Neural cell (in vitro differentiated cells): ENCODE measurements at regions not wholly inside any gene's neighbourhood (a gene's known extent, or its start where the extent isn't known, plus 50 kb on each side); places are given as distances from the start of the nearest gene placed in this dataset.

Experiments
- H2AFZ ChIP-seq: fragments of 200-600, 300-800 bp; sonication (generic), shearing (Covaris generic); 2 replicates; pipeline ENCODE4 v1.6.0; 2014; ENCODE audit warnings: low read depth, mild to moderate bottlenecking, antibody characterized with exemption, low read length, moderate library complexity
- H3F3A ChIP-seq: fragments of 200-600 bp; shearing (Covaris generic); 2 replicates; pipeline ENCODE4 v1.6.1; 2016; ENCODE audit warnings: mild to moderate bottlenecking, moderate library complexity, mixed read lengths, antibody characterized with exemption, low read length; ENCODE audit not compliant: insufficient read depth, poor library complexity, severe bottlenecking
- H3K27ac ChIP-seq: fragments of 200-600, 300-800 bp; sonication (generic), shearing (Covaris generic); 2 replicates; pipeline ENCODE4 v1.5.1; 2014; ENCODE audit warnings: mild to moderate bottlenecking, low read length, moderate library complexity
- H3K27me3 ChIP-seq: fragments of 300-800, 200-600 bp; sonication (generic), shearing (Covaris generic); 2 replicates; pipeline ENCODE4 v1.6.0; 2014; ENCODE audit warnings: mild to moderate bottlenecking, low read depth, low read length, moderate library complexity; ENCODE audit not compliant: insufficient read depth
- H3K36me3 ChIP-seq: fragments of 300-800, 200-600 bp; sonication (generic), shearing (Covaris generic); 2 replicates; pipeline ENCODE4 v1.5.1; 2014; ENCODE audit warnings: mild to moderate bottlenecking, antibody characterized with exemption, low read length, moderate library complexity; ENCODE audit not compliant: insufficient read depth
- H3K4me2 ChIP-seq: fragments of 300-800, 200-600 bp; sonication (generic), shearing (Covaris generic); 2 replicates; pipeline ENCODE4 v1.6.0; 2014; ENCODE audit warnings: mild to moderate bottlenecking, low read length
- H3K4me3 ChIP-seq: fragments of 300-800, 200-600 bp; sonication (generic), shearing (Covaris generic); 2 replicates; pipeline ENCODE4 v1.5.1; 2014; ENCODE audit warnings: mild to moderate bottlenecking, low read length, moderate library complexity
- H3K79me2 ChIP-seq: fragments of 200-600 bp; shearing (Covaris generic); replicated peaks from 2 replicates; pipeline ENCODE4 v1.6.0; 2014; ENCODE audit warnings: mild to moderate bottlenecking, low read length, moderate library complexity; ENCODE audit not compliant: insufficient read depth
- H3K9ac ChIP-seq: fragments of 300-800, 200-600 bp; sonication (generic), shearing (Covaris generic); 2 replicates; pipeline ENCODE4 v1.6.1; 2016; ENCODE audit warnings: mild to moderate bottlenecking, low read length, mixed read lengths
- H3K9me2 ChIP-seq: fragments of 200-600 bp; shearing (Covaris generic); 2 replicates; pipeline ENCODE4 v1.6.1; 2016; ENCODE audit warnings: mild to moderate bottlenecking, low read length, mixed read lengths; ENCODE audit not compliant: insufficient read depth
- H3K9me3 ChIP-seq: fragments of 200-600, 300-800 bp; sonication (generic), shearing (Covaris generic); 2 replicates; pipeline ENCODE4 v1.6.1; 2016; ENCODE audit warnings: mild to moderate bottlenecking, mixed run types, low read length, moderate library complexity, mixed read lengths
- H4K20me1 ChIP-seq: fragments of 200-600 bp; shearing (Covaris generic); 2 replicates; pipeline ENCODE4 v1.6.1; 2016; ENCODE audit warnings: mild to moderate bottlenecking, mixed run types; ENCODE audit not compliant: insufficient read depth
- CTCF ChIP-seq: fragments of 450-650 bp; IDR thresholded peaks from 2 replicates; pipeline ENCODE4 v1.5.1; 2014; ENCODE audit warnings: antibody characterized with exemption, mild to moderate bottlenecking, moderate library complexity; ENCODE audit not compliant: poor library complexity, severe bottlenecking
- EP300 ChIP-seq: fragments of 450-650 bp; conservative IDR thresholded peaks from 2 replicates; pipeline ENCODE4 v1.6.1; 2014; ENCODE audit warnings: antibody characterized with exemption, mild to moderate bottlenecking, moderate library complexity; ENCODE audit not compliant: poor library complexity, severe bottlenecking
- EZH2 ChIP-seq: fragments of 200-600, 300-800 bp; shearing (Covaris generic), sonication (generic); IDR thresholded peaks from 2 replicates; pipeline ENCODE4 v1.6.1; 2014; ENCODE audit warnings: antibody characterized with exemption, low read length, borderline replicate concordance, mild to moderate bottlenecking; ENCODE audit not compliant: insufficient read depth, poor library complexity, severe bottlenecking
- MXI1 ChIP-seq: fragments of 450-650 bp; conservative IDR thresholded peaks from 2 replicates; pipeline ENCODE4 v1.6.1; 2014; ENCODE audit warnings: antibody characterized with exemption, mild to moderate bottlenecking; ENCODE audit not compliant: poor library complexity, severe bottlenecking
- POLR2AphosphoS5 ChIP-seq: IDR thresholded peaks from 2 replicates; pipeline ENCODE4 v1.6.1; 2012
- RAD21 ChIP-seq: fragments of 450-650 bp; conservative IDR thresholded peaks from 2 replicates; pipeline ENCODE4 v1.6.1; 2014; ENCODE audit warnings: antibody characterized with exemption, mild to moderate bottlenecking, moderate library complexity
- REST ChIP-seq: IDR thresholded peaks from 2 replicates; pipeline ENCODE4 v1.6.1; 2012; ENCODE audit warnings: borderline replicate concordance
- SMC3 ChIP-seq: fragments of 450-650 bp; conservative IDR thresholded peaks from 2 replicates; pipeline ENCODE4 v1.6.1; 2014; ENCODE audit warnings: antibody characterized with exemption, mild to moderate bottlenecking, moderate library complexity; ENCODE audit not compliant: poor library complexity
- TAF1 ChIP-seq: IDR thresholded peaks from 2 replicates; pipeline ENCODE4 v1.6.1; 2012; ENCODE audit warnings: low read depth

- H3K9me3 ChIP-seq = no peaks in the 10 kb centered on the region
- H3K9ac ChIP-seq = no peak overlapping the region
- TF ChIP-seq TAF1 (no peak), EZH2 (no peak), CTCF (no peak), EP300 (no peak), SMC3 (no peak), REST (no peak), RAD21 (no peak), MXI1 (no peak), POLR2AphosphoS5 (no peak)
- H3K36me3 ChIP-seq = no peaks in the 10 kb centered on the region
- H3F3A ChIP-seq = no peaks in the 10 kb centered on the region
- H4K20me1 ChIP-seq = no peaks in the 10 kb centered on the region
- H3K79me2 ChIP-seq = no peaks in the 10 kb centered on the region
- no peaks in the 10 kb centered on the region for H3K9me2 ChIP-seq
- no peaks in the 10 kb centered on the region for H3K27me3 ChIP-seq
- H2AFZ ChIP-seq = no peak overlapping the region
- H3K27ac ChIP-seq = no peak overlapping the region
- H3K4me2 ChIP-seq = no peak overlapping the region
- H3K4me3 ChIP-seq = no peak overlapping the region
Measured at GRCh38 chr6:81894788-81895271, 142.3 kb upstream of the TENT5A start.

- H3K36me3 ChIP-seq = no peaks in the 10 kb centered on the region
- H3K4me3 ChIP-seq = no peak overlapping the region
- H3K9me2 ChIP-seq = no peaks in the 10 kb centered on the region
- TF ChIP-seq POLR2AphosphoS5 (no peak), REST (no peak), EZH2 (no peak), MXI1 (no peak), SMC3 (no peak), RAD21 (no peak), TAF1 (no peak), CTCF (no peak), EP300 (no peak)
- H3F3A ChIP-seq = no peaks in the 10 kb centered on the region
- no peak overlapping the region for H2AFZ ChIP-seq
- H3K27me3 ChIP-seq = no peaks in the 10 kb centered on the region
- no peak overlapping the region for H3K9ac ChIP-seq
- no peaks in the 10 kb centered on the region for H3K79me2 ChIP-seq
- no peak overlapping the region for H3K27ac ChIP-seq
- no peak overlapping the region for H3K4me2 ChIP-seq
- H3K9me3 ChIP-seq = no peaks in the 10 kb centered on the region
- H4K20me1 ChIP-seq = no peaks in the 10 kb centered on the region
Measured at GRCh38 chr6:81894306-81894705, 141.8 kb upstream of the TENT5A start.
